Cardiac fibroblast (primary cell): ENCODE measurements at regions not wholly inside any gene's neighbourhood (a gene's known extent, or its start where the extent isn't known, plus 50 kb on each side); places are given as distances from the start of the nearest gene placed in this dataset.

Experiments used
- DNase-seq, 2 donors: peaks; one replicate each; pipeline versions ENCODE4 v3.0.0 to v3.0.0-alpha.2; 2010; ENCODE audit warnings: low read depth in 2 of 2
- H3K4me3 ChIP-seq, 2 donors: replicated peaks in 1 of 2; 1 replicate in 1 of 2; 2 replicates in 1 of 2; pipeline ENCODE4 v1.5.1; 2011; ENCODE audit warnings: low read depth in 2 of 2, low read length in 2 of 2, mild to moderate bottlenecking in 2 of 2, moderate library complexity in 1 of 2
- TF ChIP-seq, protein P1 (sequence below): IDR thresholded peaks from one replicate; pipeline ENCODE4 v1.5.1; 2011; ENCODE audit warnings: low read depth, mild to moderate bottlenecking, low read length, inconsistent platforms

DNA sequence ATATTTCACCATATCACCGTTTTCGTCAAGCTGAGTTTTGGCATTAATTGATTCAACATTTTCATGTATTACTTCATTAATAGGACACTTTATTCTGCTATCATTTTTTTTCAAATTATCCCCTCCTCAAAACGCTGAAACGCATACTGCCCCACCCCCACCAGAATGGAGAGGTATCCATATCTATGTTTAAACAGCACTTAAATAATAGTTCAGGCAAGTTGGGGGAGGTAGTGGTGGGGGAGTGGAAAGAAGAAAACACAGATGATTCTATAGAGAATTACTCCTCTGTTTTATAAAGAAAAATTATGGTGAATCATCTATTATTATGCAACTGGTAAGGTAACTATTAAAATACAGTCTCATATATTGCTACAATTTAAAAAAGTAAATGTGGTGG, 314.4 kb upstream of the ZEB2 start:
- H3K4me3 ChIP-seq = no peak overlapping the region
- TF ChIP-seq, protein P1, sequence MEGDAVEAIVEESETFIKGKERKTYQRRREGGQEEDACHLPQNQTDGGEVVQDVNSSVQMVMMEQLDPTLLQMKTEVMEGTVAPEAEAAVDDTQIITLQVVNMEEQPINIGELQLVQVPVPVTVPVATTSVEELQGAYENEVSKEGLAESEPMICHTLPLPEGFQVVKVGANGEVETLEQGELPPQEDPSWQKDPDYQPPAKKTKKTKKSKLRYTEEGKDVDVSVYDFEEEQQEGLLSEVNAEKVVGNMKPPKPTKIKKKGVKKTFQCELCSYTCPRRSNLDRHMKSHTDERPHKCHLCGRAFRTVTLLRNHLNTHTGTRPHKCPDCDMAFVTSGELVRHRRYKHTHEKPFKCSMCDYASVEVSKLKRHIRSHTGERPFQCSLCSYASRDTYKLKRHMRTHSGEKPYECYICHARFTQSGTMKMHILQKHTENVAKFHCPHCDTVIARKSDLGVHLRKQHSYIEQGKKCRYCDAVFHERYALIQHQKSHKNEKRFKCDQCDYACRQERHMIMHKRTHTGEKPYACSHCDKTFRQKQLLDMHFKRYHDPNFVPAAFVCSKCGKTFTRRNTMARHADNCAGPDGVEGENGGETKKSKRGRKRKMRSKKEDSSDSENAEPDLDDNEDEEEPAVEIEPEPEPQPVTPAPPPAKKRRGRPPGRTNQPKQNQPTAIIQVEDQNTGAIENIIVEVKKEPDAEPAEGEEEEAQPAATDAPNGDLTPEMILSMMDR = no peak
- DNase-seq = peak in 1 of 2 donors; percentile 26

DNA sequence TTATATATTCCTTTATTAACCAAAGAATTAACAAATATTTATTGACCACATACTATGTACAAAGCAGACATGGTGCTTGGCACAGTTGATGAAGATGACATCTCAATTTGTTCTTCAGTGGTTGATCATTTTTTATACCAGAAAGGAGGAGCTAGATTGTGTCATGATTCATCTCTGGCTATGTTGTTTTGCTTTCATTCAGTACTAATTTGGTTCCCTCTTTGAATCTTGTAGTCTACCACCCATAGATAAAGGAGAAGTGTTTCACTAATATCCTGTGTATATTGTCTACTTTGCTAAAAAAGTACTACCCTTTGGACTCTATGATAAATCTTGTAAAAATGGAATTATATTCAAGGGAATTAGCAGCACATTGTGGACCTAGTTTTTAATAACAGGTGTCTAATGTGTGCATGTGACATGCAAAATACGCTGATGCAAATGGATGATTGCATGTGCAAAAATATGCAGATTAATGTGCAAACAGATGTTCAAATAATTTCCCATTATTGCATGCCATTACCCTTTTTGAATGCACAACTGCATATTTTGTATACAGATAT, 313.2 kb upstream of the ZEB2 start:
- peak in 1 of 2 donors; percentile 7 for DNase-seq

DNA sequence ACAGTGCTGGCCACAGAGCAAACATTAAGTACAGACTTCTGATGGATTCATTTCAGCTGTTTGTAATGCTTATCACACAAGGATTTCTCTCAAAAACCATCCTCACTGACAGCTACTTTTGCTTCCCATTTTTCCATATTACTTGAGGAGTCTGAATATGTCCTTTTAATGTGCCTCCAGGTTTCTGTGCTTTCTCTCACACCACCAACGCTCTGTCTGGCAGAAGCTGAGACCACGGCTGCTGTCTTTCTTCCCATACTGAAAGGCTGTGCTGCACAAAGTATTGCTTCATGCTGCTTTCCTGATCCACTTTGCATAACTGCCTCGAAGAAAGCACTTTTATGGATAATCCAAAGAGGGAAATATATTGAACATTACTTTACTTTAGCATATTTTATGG, 312.1 kb upstream of the ZEB2 start:
- DNase-seq = no peak
- TF ChIP-seq, protein P1 = no peak

More for the DNA sequence above, 313.2 kb upstream of the ZEB2 start:
- TF ChIP-seq, protein P1 = no peak
- H3K4me3 ChIP-seq = no peak overlapping the region

DNA sequence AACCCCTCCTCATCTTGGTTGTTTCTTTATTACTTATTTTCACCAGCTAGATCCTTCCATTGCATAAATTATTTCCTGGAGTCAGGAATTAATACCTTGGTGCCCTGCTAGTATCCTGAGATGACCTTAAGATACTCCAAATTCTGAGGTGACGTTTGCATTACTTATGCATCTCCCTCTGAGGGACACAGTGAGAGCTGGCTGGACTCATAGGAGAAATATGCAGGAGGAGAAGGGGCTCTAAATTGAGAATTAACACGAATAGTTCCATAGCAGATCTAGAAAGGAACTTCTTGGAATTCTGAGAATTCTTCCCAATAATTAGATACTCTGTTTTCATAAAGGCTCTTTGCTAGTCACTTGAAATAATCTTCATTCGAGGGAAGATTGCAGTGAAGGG, 310.6 kb upstream of the ZEB2 start:
- DNase-seq = peak in 1 of 2 donors; percentile 29
- TF ChIP-seq, protein P1 = no peak
- H3K4me3 ChIP-seq = no peak overlapping the region

More for the DNA sequence above, 312.1 kb upstream of the ZEB2 start:
- H3K4me3 ChIP-seq = no peak overlapping the region

DNA sequence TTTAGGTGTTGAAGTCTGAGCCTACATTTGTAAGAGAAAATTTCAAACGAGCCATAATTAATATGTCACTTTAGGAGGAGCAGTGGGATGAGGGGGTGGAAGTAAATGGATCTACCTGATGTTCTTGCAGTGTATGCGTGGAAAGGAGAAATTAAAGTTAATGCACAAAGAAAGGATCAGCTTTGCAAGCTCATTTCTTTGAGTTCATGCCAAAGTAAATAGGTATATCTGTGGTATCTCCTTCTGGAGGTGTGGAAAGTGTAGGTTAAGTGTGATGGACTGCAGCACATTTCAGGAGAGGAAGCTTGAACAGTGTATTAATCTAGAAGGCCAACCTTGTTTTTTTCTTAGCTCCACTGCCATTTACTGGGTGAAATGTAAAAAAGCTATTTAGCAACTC, 307.5 kb upstream of the ZEB2 start:
- TF ChIP-seq, protein P1 = no peak
- H3K4me3 ChIP-seq = no peak overlapping the region
- no peak for DNase-seq

DNA sequence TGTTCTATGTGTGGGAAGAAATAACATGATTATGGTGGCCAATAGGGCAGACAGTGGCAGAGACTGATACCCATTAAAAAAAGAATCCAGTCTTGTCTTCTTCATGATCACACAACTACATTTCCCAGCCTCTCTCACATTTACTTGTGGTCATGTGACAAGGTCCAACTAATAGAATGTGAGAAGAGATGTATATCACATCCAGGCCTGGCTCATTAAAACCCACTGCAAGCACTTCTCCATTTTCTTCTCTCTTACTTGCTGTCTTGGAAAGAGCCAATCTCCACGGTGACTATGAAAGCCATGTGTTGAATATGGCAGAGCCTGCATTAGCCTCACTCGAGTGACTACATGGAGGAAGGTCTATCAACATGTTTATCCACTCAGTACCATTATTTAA, 306.2 kb upstream of the ZEB2 start:
- no peak for DNase-seq
- no peak overlapping the region for H3K4me3 ChIP-seq
- TF ChIP-seq, protein P1 = no peak
